ENCODE measurements at regions not wholly inside any gene's neighbourhood (a gene's known extent, or its start where the extent isn't known, plus 50 kb on each side); places are given as distances from the start of the nearest gene placed in this dataset.

DNA sequence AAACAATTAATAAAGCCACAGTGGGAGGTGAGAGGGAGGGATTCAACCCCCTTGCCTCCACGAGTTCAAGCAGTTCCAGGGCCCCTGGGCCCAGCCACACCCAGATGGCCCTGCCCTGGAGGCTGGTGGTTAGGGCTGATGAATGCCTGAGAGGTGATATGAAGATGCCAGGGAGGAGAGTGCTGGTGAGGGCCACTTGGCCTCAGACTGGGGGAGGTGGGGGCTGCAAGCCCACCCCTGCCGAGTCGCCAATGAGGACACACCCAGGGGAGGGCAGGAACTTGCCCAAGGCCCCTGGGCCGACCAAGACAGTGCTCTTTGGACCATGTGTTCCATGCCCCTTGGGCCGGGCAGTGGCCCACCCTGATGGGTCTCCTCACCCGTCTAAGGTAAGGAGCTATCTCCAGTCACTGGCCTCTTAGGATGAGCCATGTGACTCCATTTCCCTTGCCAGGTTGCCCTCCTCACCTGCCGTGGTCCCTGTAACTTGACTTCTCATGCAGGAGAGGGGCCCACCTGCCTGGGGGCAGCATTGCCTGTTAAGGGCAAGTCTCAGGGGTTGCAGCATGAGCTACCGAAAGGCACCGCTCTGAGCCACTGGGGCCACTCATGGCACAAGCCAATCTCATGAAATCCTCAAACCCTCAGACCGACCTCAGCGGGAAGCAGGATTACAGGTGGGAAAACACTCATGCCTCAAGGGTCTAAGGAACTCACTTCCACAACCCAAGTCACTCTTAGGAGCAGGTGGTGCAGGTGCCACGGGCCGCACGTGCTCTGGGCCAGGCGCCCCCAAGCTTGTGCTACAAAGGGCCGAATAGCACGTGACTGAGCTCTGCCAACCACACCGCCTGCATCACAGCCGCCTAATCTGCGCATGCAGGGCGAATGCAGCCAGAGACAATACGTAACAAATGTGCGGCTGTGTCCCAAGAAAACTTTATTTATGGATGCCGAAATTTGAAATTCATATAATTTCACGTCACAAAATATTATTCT is 147.4 kb upstream of the MLN start:
- no peak for DNase-seq

DNA sequence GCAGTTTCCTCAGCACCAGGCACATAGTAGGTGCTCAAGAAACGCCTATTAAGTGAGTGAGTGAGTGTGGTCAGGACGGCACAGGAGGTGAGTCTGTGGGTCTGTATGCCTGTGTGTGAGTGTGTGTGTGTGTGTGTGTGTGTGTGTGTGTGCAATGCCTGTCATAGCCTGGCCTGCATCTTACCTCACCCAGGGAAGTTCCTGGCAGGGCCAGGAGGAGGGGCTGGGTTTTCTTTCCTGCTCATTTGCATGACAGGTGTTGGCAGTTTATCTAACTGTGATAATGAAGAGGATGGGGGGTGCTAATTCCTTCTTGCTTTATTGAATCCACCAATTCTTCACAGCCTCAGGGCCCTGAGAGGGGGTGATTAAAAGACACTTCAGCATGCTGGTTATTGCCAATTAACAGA is 146.7 kb upstream of the MLN start:
- DNase-seq, result peak; percentile 100

DNA sequence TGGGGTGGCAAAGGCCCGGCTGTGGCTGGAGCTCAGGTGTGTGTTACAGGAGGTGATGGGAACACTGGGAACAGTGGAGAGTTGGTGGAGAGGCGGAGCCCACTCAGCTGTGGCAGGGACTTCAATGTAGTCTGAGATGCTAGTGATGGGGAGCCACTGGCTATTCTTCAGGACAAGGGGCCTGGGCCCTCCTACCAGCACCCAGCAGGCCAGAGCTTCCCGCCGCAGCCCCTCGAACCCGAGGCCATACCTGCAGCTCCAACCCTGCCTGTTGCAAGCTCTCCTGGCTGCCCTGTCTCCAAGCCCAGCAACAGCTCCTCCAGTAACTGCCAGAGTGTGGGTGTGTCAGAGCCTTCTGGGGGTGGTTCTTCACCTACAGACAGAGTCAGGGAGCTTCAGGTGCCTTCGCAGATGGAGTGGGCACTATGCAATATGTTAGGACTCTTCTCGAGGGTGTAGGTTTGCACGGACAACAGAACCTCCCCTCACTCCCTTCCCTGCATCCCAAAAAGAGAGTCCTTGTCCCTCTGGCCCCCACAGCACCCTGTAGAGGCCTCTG is 146.2 kb upstream of the MLN start:
- peak; percentile 78 for DNase-seq

DNA sequence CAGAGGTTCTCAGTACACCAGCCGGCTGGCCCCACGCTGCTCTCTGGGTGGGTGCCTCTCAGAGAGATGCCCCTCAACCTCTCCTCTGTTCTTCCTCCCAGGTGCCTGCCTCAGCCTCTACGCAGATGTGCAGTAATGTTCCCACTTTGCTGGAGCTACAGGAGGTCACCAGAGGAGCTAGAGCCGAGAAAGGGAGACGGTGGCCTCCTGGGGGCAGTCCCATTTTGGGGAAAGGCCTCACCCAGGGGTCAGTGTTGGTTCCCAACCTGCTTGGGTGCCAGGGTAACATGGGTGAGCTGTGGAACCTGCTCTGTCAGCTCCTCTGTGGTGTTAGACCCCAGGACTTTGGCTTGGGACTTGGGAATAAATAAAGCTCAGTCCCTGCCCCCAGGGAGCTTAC is 145.3 kb upstream of the MLN start:
- DNase-seq, result no peak

DNA sequence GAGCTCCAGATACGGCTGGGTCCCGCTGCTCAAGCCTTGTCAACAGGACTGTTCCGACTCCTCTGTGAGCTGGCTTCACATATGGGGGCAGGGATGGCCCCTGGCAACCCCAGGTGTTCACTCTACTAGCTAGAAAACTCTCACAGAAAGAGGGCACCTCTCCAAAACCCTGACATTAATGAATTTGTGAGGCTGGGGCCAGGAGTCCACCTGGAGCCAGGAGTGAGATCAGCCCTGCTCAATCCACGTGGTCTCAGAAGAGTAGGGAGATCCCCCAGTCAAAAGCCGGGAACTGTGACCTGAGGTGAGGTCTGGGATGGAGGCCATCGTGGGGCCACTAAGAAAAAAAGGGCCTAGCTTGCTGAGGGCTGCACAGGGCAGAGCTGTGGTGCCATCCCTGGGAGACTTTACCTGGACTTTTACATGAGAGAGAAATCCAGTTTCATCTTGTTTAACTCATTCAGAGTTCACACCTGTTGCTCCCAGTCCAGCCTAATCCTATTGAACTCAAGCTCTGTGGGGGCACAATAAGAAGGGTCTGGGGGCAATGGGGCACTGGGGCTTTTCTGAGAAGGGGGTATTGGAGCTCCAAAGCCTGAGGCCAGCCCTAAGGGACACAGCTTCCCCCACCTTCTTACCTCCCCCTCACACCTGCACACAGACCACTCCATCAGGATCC is 144.3 kb upstream of the MLN start:
- DNase-seq, result no peak

DNA sequence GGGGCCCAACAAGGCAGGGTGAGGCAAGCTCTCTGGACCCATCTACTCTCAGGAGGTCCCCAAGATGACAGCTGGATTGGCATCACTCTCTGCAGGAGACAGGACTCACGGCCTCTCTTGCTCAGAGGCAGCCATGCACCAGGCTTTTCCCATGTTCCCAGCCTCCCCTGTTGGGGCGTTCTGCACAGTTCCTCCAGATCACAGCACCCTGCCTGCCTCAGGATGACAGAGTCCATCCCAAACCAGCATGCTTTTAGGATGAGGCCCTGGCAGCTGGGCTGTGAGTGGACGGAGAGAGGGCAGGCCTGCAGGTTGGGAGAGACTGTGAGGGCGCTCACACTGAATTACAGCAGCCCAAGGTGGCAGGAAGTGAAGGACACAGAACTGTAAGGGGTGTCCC is 143.2 kb upstream of the MLN start:
- no peak for DNase-seq

DNA sequence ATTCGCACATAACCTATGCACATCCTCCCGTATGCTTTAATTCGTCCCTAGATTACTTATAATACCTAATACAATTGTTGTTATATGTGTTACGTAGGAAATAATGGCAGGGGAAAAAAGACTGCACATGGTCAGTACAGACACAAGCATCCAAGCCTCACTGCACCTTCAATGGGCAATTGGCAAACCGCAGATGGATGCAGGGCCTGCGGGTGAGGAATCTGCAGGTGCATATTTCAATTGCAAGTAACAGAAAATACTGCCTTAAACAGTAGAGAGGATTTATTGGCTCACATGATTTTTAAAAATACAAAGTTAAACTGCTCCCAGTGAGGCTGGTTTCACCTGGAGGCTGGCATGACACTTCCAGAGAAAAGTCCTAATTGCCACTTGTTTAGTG is 142.1 kb upstream of the MLN start:
- DNase-seq, result no peak

DNA sequence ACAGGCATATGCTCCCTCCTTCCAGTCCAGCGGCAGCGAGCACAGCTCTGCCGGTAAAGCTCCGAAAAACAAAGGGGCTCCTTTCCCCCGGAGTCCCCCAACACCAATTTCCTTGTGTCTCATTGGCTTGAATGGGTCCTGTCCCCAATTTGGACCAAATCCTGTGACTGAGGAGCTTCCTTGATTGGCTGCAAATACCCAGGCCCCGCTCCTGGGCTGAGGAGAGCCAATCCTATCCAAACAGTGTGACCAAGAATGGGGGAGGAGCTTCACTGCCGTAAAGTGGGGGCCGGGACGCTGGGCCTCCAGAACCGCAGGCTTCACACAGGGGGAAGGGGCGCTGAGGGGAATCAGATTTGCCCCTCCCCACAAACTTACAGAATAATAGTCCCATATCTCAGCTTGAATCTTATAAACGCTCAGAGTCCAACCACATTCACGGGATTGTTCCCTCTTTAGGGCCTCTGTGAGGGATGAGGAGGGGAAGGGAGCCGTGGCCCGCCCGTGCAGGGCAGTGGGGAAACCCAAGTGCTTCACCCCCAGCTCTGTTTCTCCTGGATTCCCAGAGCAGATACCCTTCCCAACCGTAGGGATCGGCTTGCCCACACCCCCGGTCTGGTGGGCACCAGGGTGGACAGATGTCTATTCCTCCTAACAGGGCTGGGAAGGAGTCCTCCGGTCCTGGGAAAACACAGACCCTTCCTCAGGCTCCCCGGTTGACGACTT is 141.0 kb upstream of the MLN start:
- no peak for DNase-seq

DNA sequence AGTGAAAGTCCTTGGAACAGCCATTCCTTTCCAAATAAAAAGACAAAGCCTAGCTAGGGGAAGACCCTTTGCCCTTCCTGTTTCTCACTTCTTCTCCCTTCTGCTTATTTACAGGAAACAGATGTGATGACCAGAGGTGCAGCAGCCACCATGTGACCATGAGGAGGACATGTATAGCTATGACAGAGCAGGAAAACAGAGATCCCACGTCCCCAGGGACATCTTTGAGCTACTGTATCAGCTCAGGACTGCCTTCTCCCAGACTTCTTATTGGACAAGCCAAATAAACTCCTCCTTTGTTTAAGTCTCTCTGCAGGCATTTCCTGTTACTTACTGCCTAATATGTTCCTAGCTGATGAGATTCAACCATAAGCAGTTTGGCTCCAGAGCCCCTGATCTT is 133.1 kb upstream of the MLN start:
- no peak for DNase-seq

DNA sequence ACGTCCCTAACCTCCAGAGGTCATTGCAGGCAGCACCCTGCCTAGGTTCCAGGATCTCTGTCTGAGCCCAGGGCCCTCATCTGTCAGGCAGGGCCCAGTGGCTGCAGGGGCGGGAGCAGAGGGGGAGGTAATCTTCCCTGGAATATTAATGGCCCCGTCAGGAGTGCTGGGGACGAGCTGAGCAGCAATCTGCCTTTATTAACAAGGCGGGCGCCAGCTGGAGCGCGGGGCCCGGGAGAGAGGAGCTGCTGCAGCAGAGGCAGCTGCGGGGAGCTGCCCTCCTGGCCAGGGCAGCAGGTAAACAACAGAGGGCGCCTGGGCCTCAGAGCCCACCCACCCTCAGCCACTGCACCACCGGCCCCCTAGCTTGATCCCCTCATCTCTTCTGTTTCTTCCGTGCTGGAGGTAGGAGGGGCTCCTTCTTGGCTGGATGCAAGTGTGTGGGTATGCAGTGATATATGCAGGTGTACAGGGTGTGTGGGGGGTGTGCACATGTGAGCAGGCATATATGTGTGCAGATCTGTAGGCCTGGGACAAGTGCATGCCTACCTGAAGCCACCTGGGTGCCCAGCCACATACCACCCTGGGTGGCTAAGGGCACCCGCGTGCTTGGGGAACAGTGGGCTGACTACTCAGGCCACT is 131.8 kb upstream of the MLN start:
- DNase-seq, result peak; percentile 93

DNA sequence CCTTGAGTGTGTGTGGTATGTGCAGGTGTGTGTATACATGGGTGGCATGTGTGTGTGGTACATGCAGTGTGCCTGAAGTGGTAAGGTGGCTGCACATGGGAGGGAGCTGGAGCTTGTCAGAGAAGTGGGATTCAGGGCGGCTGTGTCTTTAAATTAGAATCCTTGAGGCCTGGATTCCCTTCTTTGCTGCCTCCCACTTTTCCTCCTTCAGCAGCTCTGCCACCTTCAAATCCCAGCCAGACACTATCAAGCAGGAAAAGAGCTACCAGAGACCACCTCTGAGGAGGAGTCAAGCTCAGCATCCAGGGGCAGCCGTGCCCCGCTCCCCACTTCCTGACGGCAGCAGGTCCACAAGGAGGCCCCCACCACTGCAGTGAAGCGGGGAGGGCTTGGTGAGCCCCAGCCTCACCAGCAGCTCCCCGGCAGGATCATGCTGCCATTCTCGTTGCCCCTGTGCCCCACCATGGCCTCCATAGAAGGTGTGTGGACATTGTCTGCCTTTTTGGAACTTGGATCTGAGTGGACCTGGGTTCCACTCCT is 131.0 kb upstream of the MLN start:
- DNase-seq, result peak; percentile 32

DNA sequence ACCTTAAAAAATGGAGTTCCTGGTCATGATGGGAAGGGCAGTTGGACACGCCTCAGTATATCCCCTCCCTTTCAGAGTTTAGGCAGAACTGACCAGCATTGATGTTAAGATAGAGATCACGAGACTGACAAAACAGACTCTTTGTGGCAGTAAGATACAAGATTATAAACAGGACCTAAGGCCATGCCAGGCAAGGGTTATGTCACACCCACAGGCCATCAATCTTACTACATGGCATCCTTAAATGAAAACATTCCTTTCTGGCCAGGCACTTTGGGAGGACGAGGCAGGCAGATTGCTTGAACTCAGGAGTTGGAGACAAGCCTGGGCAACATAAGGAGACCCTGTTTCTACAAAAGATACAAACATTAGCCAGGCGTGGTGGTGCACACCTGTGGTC is 129.3 kb upstream of the MLN start:
- no peak for DNase-seq

DNA sequence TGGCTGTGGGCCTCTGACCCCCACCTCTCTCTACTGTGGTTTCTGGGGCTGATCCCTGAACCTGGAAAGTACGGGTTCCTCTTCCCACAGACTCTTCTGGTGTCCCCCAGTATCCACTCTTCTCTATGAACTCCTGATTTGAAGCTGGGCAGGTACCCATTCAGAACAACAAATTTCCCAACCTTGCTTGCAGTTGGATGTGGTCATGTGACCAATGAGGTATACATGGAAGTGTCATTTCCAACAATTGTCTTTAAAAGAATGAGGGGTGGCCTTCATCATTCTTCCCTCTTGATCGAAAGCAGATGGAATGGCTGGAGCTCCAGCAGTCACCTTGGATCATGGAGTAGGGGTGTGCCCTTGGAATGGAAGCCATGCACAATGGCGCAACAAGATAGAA is 128.0 kb upstream of the MLN start:
- DNase-seq, result no peak

DNA sequence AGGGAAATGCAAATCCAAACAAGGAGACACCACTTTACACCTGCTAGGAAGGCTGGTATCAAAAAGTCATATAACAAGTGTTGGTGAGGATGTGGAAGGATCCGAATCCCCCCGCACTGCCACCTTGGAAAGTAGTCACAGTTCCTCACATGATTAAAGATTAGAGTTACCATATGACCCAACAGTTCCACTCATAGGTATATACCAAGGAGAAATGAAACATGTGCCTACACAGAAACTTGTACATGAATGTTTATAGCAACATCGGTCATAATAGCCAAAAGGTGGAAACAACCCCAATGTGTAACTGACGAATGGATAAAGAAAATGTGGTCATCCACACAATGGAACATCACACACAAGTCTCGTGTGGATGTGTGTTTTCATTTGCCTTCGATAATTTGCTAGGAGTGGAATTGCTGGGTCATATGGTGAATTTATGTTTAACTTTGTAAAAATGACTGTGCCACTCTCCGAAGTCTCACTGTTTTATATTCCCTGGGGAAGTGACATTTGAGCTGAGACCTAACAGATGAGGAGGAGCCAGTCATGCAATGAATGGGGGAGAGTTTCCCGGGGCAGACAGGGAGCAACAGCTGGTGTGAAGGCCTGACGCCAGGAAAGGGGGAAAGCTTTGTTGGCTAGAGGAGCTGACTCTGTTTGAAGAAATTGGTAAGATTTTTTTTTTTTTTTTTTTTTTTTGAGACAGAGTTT is 125.9 kb upstream of the MLN start:
- peak; percentile 94 for DNase-seq

DNA sequence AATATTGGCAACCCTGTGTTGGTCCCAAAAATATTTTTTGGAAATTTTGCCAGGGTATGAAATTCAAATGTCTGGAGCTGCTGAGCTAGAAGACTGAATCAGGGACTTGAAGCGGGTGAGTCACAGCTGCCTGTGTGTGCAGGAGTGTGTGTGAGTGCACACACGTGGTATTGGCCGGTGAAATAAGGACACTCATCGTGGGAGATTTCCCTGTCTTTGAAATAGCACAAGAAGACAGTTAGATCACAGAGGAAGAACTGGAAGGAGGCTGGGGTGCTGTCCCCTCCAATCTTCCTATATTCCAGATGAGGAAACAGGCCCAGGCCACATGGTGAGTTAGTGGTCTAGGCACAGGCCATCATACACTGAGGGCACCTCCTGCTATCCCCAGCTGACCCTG is 123.8 kb upstream of the MLN start:
- DNase-seq, result no peak

DNA sequence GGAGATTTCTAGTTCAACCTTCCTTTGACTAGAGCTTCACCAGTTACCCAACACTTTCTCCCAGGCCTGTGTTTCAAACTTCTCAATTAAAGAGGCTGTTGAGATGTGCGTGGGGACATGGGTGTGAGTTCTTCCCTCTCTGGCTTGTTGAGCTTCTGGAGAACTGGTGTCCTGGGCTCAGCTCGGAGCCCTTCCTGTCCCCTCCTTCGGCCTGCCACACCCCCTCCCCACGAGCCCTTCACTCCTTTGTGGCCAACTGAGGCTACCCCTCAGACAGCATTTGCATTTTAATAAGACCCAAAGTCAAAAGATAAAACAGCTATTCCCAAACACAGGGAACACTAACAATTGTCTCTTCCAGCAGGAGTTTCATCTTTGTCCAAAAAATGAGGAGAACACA is 123.3 kb upstream of the MLN start:
- no peak for DNase-seq

DNA sequence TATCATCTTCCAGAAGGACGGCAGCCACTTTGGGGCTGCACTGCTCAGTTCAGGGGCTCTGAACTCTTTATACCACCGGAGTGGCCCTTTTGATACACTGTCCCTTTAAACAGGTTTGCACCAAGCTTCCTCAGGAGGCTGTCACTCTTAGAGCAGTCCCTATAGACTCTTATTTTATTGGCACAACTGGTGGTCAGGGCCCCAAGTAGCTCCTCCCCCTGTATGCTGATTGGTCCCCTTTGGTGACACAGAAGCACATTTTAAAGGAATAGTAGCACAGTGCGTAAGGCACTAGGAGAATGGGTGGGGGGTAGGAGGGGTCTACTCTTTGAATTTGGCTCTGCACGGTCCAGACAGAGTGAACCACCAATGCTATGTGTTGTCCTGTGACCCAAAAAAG is 122.6 kb upstream of the MLN start:
- DNase-seq, result peak; percentile 99

DNA sequence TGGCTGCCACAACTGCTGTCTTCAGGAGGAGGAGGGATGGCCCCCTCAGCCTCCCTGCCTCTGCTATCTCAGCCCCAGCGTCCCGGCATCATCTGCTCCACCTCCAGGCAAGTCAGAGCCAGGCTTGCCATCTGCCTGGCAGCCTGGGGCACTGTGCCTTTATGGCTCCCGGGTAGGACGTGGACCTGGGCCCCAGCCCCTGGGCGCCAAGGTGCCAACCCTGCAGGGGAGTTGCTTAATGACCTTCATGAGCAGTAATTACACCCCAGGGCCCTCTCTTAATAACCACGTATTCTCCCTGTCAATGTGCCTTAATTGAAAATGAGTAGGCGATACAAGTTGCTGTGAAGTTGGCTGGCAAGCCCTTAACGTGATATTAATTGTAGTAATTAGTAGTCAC is 122.1 kb upstream of the MLN start:
- DNase-seq, result peak; percentile 99

DNA sequence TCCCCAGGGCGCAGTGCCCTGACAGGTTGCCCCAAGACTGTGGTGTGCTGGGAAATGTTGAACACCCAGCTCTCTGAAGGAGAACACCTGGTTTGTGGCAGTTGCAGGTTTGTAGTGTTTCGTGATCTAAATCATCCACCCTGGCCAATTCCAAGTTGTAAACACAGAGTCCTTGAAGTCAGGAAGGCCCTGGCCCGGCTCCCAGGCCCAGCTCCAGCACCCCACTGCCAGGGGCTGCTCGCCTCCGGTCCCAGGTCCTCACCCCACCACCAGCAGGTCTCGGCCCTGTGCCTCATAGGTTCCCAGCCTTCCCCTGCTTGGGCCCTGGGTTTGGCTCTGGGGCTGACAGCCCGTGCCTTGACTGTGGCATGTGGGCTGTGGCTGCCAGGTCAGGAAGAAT is 121.4 kb upstream of the MLN start:
- peak; percentile 45 for DNase-seq

DNA sequence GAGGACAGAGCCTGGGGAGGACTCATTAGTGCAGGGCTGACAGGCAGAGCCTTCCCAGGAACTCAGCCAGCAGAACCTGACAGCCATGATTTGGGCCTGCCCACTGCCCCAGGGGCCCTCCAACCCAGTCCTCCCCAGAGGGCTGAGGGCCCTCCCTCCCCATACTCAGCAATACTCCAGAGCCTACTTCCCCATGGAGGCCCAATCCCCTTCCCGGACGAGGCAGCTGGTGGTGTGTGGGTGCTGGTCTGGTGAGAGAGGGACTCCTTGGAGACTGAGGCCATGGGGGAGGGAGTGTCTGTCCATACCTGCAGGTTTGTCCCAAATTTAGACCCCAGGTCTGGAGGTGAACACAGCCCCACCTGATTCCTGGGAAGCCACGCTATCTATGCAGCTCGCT is 120.9 kb upstream of the MLN start:
- peak; percentile 38 for DNase-seq

DNA sequence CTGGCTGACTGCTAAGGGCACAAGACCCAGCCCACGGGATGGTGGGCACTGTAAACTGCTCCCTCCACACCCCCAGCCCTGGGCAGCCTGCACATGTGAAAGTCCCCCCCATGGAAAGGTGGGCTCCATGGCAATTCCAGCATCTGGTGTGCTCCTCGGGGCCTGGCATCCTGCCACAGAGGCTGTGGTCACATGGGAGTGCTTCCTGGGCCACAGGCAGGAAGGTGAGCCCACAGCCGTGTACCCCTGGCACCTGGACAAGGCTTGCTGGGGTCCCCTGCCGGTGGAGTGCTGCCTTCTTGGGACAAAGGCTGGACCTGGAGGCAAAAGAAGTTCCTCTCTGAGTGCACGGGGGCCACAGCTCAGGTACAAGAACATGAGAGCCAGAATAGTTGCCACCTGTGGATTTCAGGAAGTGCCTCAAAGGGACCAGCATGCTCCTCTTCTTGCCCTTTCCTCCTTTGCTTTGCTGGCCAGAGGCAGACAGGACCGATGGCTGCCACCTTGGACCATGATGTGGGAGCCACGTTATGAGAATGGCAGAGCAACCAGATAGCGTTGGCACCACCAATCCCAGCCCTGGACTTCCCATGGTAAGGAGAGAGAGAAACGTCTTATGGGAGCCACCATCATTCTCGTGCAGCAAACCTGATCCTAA is 120.2 kb upstream of the MLN start:
- peak; percentile 88 for DNase-seq

All from NCI-H69 (cell line).